Right lobe of liver (tissue), 6 donors: ENCODE measurements at regions not wholly inside any gene's neighbourhood (a gene's known extent, or its start where the extent isn't known, plus 50 kb on each side); places are given as distances from the start of the nearest gene placed in this dataset.
A peak's percentile ranks its signal among the peaks of the same experiment; 100 is the strongest.

Source experiments
- ATAC-seq, 4 donors: fragments of 200-7000 bp; cut with Tn5 transposase; one replicate each; pipeline ENCODE4 v1.9.1; 2020; ENCODE audit warnings: mild to moderate bottlenecking in 4 of 4, moderate library complexity in 4 of 4
- DNase-seq, 3 donors: peaks; one replicate each; pipeline ENCODE4 v3.0.0-alpha.2; 2020
- H3K27ac ChIP-seq, 3 donors: fragments of 200-600 bp; one replicate each; pipeline ENCODE4 v1.8.0; 2022
- H3K27me3 ChIP-seq, 2 donors: fragments of 200-600 bp; one replicate each; pipeline ENCODE4 v1.8.0; 2022
- H3K36me3 ChIP-seq, 4 donors: fragments of 200-600 bp; sonication (generic) in 1 of 4; one replicate each; pipeline versions ENCODE4 v1.5.1 to v1.8.0; 2017 to 2022; ENCODE audit warnings: control low read depth in 1 of 4
- H3K4me1 ChIP-seq, 4 donors: fragments of 200-600 bp; sonication (generic) in 1 of 4; one replicate each; pipeline versions ENCODE4 v1.5.1 to v1.8.0; 2017 to 2022; ENCODE audit warnings: control low read depth in 1 of 4
- H3K4me3 ChIP-seq, 3 donors: fragments of 200-600 bp; one replicate each; pipeline ENCODE4 v1.8.0; 2022
- H3K9me3 ChIP-seq, 4 donors: fragments of 200-600 bp; sonication (generic) in 1 of 4; one replicate each; pipeline versions ENCODE4 v1.5.1 to v1.8.0; 2017 to 2022; ENCODE audit warnings: control low read depth in 1 of 4
- POLR2A ChIP-seq: fragments of 450-650 bp; IDR thresholded peaks from one replicate; pipeline ENCODE4 v1.6.1; 2017; ENCODE audit warnings: antibody characterized with exemption, mild to moderate bottlenecking
- WGBS: methylation state at CpG from one replicate; pipeline ENCODE4 v1.1.6; 2018; ENCODE audit warnings: low coverage, low lambda C conversion rate; ENCODE audit not compliant: insufficient coverage; ENCODE audit errors: missing lambda C conversion rate; 5-methylcytosine and 5-hydroxymethylcytosine counted together
- intact Hi-C, 2 donors: fragments of 100-400 bp; cut with DNase I; formaldehyde crosslinking; loops; one replicate each; pipeline versions ENCODE4 v1.11.2 to v1.14.1; 2022
- TF ChIP-seq, protein P1 (sequence below), 4 donors: fragments of 200-600 bp in 3 of 4; fragments of 450-650 bp in 1 of 4; IDR thresholded peaks; one replicate each; pipeline versions ENCODE4 v1.5.1 to v1.8.0; 2016 to 2022; ENCODE audit warnings: antibody characterized with exemption in 4 of 4, mild to moderate bottlenecking in 2 of 4
- donor health status: DM: no; HTN: yes; CAD: no.
- donor health status: DM: no; HTN: no; CAD: no.
- donor health status: DM: no; HTN: no; CAD: no.
- donor health status: DM: no; HTN: yes; CAD: no.
- donor health status: DM: no; HTN: yes; CAD: no.

DNA sequence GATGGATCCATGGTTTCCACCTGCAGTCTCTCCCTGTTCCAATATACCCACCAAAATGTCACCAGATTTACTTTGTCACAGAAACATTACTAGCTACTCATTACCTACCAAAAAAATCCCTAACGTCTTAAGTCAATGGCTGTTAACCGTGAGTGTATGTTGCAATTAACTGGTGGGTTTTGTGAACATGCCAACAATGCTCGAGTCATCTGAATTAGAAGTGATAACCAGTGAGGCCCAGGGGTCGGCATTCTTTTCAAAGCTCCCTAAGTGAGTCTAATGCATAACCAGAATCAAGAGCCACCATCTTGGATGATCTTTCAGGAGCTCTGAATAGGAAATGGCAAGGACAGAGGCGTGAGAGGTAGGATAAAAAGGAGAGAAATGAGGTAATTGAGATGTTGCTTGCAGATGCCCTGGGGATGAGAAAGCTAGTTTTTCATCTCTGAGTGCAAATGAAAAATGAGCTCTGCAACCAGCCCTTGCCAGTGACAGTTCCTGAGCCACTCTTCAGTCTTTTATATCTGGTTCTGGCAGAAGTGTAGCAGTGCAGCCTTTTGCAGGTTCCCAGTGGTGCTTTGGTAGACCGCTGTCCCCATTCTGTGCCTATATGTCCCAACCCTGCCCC is 130.0 kb upstream of the RND3 start:
- intact Hi-C loops = no loop called here
- H3K36me3 ChIP-seq = no peaks in the 10 kb centered on the region
- TF ChIP-seq POLR2A = no peak
- TF ChIP-seq, protein P1, sequence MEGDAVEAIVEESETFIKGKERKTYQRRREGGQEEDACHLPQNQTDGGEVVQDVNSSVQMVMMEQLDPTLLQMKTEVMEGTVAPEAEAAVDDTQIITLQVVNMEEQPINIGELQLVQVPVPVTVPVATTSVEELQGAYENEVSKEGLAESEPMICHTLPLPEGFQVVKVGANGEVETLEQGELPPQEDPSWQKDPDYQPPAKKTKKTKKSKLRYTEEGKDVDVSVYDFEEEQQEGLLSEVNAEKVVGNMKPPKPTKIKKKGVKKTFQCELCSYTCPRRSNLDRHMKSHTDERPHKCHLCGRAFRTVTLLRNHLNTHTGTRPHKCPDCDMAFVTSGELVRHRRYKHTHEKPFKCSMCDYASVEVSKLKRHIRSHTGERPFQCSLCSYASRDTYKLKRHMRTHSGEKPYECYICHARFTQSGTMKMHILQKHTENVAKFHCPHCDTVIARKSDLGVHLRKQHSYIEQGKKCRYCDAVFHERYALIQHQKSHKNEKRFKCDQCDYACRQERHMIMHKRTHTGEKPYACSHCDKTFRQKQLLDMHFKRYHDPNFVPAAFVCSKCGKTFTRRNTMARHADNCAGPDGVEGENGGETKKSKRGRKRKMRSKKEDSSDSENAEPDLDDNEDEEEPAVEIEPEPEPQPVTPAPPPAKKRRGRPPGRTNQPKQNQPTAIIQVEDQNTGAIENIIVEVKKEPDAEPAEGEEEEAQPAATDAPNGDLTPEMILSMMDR (IDR thresholded peaks at IDR 0.05) = no peak
- ATAC-seq = no peak
- no peak overlapping the region for H3K4me3 ChIP-seq
- no peaks in the 10 kb centered on the region for H3K9me3 ChIP-seq
- H3K27ac ChIP-seq = no peak overlapping the region
- WGBS = 67% methylated on average over 6 of the region's 6 CpGs
- DNase-seq = no peak
- peaks cover 0 to 18% (median 7%) of the 10 kb centered on the region in 4 donors for H3K4me1 ChIP-seq
- no peaks in the 10 kb centered on the region for H3K27me3 ChIP-seq

DNA sequence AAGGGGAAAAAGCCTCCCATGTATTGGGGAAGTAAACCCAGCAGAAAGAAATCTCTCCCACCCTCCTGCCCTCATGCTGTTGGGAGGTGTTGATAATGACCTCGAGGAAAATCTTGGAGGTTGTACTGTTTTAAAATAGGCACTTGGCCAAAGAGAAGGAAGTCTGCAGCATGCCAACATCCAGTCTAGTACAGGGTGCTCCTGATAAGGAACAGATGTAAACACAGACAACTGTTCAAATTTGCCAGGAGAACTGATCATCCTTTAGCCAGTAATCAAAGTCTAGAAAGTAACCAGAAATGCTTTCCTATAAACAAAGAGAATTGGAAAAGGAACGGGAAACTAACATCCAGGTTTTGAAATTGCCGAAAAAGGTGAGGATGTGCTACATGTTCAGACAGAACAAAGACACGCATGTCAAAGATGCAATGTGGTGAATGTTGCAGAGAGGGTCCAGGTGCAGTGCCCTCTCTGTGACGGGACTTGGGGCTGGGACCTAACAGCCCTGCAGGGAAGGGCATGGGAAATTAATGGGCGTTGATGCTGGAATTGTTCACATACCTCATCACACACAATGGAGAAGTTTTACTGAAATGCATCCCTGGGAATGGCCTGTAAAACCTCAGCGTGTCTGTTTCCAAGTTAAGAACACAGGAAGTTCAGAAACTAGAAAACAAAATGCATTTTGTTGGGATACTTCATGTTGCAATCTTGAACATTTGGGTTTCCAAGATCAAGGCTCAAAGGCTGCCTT is 125.7 kb upstream of the RND3 start:
- ATAC-seq = peak; percentile 72 to 86 (median 72)

DNA sequence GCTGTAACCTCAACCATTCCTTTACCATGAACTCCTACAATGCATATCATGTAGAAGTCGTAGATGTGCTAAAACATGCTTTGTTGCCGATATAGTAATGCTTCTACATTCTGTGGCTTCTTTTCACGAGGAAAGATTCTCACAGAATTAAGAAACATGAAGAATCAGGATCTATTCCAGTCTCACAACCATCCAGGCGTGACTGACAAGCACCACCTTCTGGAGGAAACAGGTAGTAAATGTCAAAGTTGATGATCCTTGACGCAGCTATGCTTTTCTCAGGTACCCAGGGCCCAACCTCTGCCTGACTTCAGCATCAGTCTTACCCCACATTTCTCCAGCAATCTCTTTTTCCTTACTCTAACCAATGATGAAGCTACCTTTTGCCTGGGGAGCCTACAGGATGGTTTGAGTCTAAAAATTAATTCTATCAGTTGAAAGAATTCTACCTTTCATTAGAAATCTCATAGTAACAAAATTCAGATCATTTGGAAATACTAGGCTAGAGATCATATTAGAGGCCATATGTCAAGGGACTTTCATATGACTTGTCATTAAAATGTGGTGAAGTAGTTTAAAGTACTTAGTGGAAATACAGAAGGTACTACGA is 123.3 kb upstream of the RND3 start:
- no peak for TF ChIP-seq POLR2A
- TF ChIP-seq, protein P1 (IDR thresholded peaks at IDR 0.05) = peak; percentile 61 to 79 (median 68)
- peak; percentile 86 to 91 (median 90) for ATAC-seq
- Histone ChIP-seq H3K4me3 (no peak overlapping the region), H3K9me3 (no peaks in the 10 kb centered on the region), H3K27ac (no peak overlapping the region), H3K36me3 (no peaks in the 10 kb centered on the region), H3K27me3 (no peaks in the 10 kb centered on the region), H3K4me1 (peaks cover 0 to 15% (median 7%) of the 10 kb centered on the region in 4 donors)
- WGBS = 36% methylated on average over 6 of the region's 6 CpGs
- no peak for DNase-seq
- intact Hi-C loops = no loop called here

More for the DNA sequence above, 125.7 kb upstream of the RND3 start:
- TF ChIP-seq, protein P1 (IDR thresholded peaks at IDR 0.05) = no peak
- no peak for TF ChIP-seq POLR2A
- Histone ChIP-seq H3K27me3 (no peaks in the 10 kb centered on the region), H3K36me3 (no peaks in the 10 kb centered on the region), H3K27ac (no peak overlapping the region), H3K4me3 (no peak overlapping the region), H3K4me1 (peaks cover 0 to 15% (median 7%) of the 10 kb centered on the region in 4 donors), H3K9me3 (no peaks in the 10 kb centered on the region)
- DNase-seq = no peak
- WGBS = 34% methylated on average over 7 of the region's 7 CpGs
- intact Hi-C loops = no loop called here

DNA sequence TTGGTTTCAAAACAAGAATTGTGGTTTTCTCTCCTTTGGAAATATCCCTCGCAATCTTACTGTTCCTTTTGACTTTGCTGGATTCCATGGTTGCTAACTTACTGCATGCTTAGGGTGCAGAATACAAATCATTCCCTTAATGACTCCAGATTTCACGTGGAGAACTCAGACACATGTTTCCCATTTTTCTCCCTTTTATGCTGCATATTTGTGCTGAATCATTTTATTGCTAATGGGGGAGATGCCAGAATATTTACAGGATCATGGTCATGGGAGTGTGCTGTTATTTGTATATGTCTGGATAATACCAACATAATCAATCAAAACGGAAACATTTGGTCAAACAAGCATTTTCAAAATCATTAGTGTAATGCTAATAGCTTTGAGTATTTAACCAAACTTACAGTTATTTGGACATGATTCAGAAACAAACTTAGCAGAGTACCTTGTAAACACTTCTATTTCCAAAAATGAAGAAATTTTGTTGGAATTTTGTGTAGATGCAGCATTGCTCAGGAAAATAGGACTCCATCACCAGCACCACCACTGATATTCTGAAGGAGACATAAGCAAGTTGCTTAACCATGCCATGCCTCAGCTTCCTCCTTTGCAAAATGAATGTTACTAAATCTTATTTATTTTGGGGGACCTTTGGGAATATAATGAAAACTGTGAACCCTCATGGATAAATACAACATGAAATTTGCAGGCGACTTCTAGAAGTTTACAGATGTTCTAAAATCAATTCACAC is 122.5 kb upstream of the RND3 start:
- ATAC-seq = no peak
- no peaks in the 10 kb centered on the region for H3K9me3 ChIP-seq
- WGBS = 54% methylated on average over 4 of the region's 4 CpGs
- no peaks in the 10 kb centered on the region for H3K36me3 ChIP-seq
- H3K4me3 ChIP-seq = no peak overlapping the region
- DNase-seq = no peak
- intact Hi-C loops = no loop called here
- H3K4me1 ChIP-seq = peaks cover 0 to 15% (median 7%) of the 10 kb centered on the region in 4 donors
- no peak overlapping the region for H3K27ac ChIP-seq
- no peaks in the 10 kb centered on the region for H3K27me3 ChIP-seq
- no peak for TF ChIP-seq POLR2A
- TF ChIP-seq, protein P1 (IDR thresholded peaks at IDR 0.05) = no peak
